ENCODE measurements at regions not wholly inside any gene's neighbourhood (a gene's known extent, or its start where the extent isn't known, plus 50 kb on each side); places are given as distances from the start of the nearest gene placed in this dataset.

DNA sequence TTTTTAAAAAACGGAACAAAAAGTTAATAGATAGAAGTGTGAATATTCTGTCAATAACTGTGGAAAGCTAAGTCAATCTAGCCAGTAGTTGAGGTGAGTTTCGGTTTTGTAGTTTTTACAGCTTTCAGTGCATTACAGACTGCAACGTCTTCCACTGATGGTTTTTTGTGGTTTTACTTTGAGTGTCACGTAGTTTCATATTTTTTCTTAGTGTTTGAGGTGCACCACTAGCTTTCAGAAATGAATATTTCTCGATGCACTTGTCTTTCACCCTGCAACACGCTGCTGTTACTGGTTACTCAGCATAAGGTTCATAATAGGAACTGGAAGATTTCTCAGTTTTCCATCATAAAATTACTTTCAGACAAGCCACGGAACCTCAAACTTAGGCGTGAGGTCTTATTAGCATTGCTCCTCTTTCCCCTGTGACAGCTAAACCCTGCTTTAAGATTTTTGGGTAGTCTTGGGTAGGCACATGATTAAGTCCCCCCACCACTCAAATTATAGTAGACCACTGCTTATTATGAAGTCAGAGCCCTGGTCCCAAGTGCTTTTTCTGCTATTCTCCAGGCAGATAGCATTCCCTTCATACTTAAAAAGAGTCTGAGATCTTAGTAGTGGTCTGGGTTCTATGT lies 1412.7 kb downstream of the KCNT2 start:
- intact Hi-C loops (cut with DNase I; ENCODE audit: low total_unique reads) (no loop called here), in situ Hi-C loops (cut with MboI; ENCODE audit: low sequenced_read_pairs in 4 of 4) (no loop called here)
- Histone ChIP-seq H3K27ac (no peak overlapping the region), H3K4me3 (no peak overlapping the region), H3K9me3 (no peaks in the 10 kb centered on the region), H3K36me3 (no peaks in the 10 kb centered on the region), H3K4me1 (no peaks in the 10 kb centered on the region), H3K27me3 (no peaks in the 10 kb centered on the region)
- ATAC-seq (no peak), DNase-seq (no peak)
- TF ChIP-seq, protein P1, sequence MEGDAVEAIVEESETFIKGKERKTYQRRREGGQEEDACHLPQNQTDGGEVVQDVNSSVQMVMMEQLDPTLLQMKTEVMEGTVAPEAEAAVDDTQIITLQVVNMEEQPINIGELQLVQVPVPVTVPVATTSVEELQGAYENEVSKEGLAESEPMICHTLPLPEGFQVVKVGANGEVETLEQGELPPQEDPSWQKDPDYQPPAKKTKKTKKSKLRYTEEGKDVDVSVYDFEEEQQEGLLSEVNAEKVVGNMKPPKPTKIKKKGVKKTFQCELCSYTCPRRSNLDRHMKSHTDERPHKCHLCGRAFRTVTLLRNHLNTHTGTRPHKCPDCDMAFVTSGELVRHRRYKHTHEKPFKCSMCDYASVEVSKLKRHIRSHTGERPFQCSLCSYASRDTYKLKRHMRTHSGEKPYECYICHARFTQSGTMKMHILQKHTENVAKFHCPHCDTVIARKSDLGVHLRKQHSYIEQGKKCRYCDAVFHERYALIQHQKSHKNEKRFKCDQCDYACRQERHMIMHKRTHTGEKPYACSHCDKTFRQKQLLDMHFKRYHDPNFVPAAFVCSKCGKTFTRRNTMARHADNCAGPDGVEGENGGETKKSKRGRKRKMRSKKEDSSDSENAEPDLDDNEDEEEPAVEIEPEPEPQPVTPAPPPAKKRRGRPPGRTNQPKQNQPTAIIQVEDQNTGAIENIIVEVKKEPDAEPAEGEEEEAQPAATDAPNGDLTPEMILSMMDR (IDR thresholded peaks at IDR 0.05 in 4 of 5, conservative IDR thresholded peaks at IDR 0.05 in 1 of 5): no peak
- TF ChIP-seq POLR2A (IDR thresholded peaks at IDR 0.05): no peak

DNA sequence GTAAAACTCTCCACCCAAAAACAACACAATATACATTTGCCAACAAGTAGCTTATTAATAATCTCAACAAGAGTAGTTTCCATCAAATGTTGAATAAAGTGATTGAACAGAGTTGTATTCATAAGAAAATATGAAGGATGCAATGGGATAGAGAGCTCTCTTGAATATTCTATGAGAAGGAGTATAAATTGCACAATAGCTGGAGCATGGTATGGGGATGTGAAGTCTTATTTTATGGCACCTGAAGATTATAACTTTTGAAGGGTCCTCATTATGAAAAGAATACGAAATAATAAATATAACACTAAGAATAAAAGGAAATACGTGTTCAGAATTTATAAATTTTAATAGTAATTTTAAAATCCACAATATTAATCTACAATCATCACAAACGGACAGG lies 1415.1 kb downstream of the KCNT2 start:
- DNase-seq (no peak), ATAC-seq (no peak)
- no peaks in the 10 kb centered on the region for H3K4me1 ChIP-seq
- no peaks in the 10 kb centered on the region for H3K9me3 ChIP-seq
- H3K36me3 ChIP-seq: no peaks in the 10 kb centered on the region
- in situ Hi-C loops (cut with MboI; ENCODE audit: low sequenced_read_pairs in 4 of 4): no loop called here
- H3K4me3 ChIP-seq: no peak overlapping the region
- TF ChIP-seq, protein P1 (IDR thresholded peaks at IDR 0.05 in 4 of 5, conservative IDR thresholded peaks at IDR 0.05 in 1 of 5): no peak
- TF ChIP-seq POLR2A (IDR thresholded peaks at IDR 0.05): no peak
- H3K27ac ChIP-seq: no peak overlapping the region
- intact Hi-C loops (cut with DNase I; ENCODE audit: low total_unique reads): no loop called here
- no peaks in the 10 kb centered on the region for H3K27me3 ChIP-seq

DNA sequence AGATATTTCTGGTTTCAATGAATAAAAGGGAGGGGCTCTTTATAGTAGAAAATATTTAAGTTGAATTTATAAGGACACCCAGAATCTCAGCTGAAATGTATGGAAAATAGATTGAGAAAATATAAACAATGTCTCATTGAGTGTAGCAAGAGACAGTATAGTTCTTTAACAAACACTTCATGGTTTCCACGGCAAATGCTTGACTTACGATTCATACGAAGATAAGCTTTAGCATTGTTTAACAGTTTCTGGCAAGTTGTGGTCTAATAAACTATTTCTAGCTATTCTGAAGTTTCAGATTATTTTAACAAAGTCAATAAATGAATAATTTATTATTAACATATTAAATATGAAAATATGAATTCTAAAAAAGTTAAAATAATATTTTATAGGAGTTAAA lies 1419.4 kb downstream of the KCNT2 start:
- no peaks in the 10 kb centered on the region for H3K4me1 ChIP-seq
- H3K4me3 ChIP-seq: no peak overlapping the region
- intact Hi-C loops (cut with DNase I; ENCODE audit: low total_unique reads) (no loop called here), in situ Hi-C loops (cut with MboI; ENCODE audit: low sequenced_read_pairs in 4 of 4) (no loop called here)
- ATAC-seq (no peak), DNase-seq (no peak)
- H3K27ac ChIP-seq: no peak overlapping the region
- H3K36me3 ChIP-seq: no peaks in the 10 kb centered on the region
- no peaks in the 10 kb centered on the region for H3K9me3 ChIP-seq
- TF ChIP-seq POLR2A (IDR thresholded peaks at IDR 0.05): no peak
- TF ChIP-seq, protein P1 (IDR thresholded peaks at IDR 0.05 in 4 of 5, conservative IDR thresholded peaks at IDR 0.05 in 1 of 5): no peak
- no peaks in the 10 kb centered on the region for H3K27me3 ChIP-seq

DNA sequence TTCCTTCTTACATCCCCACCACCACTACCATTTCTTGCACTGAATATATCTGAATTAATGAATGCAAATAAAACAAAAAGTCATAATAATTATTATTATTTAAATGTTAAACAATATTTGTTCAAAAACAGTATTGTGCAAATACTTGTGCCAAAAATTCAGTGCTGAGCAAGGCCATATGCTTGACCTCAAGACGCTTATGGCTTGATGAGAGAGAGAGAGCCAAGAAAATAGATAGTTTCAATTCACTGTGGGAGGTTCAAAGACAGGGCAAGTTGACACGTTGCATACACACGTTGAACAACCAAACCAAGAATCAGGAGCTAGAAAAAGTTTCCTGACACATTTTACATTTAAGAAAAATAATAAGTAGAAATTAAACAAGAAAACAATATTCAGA lies 1421.7 kb downstream of the KCNT2 start:
- Histone ChIP-seq H3K27ac (no peak overlapping the region), H3K4me1 (no peaks in the 10 kb centered on the region), H3K4me3 (no peak overlapping the region), H3K36me3 (no peaks in the 10 kb centered on the region), H3K27me3 (no peaks in the 10 kb centered on the region), H3K9me3 (no peaks in the 10 kb centered on the region)
- intact Hi-C loops (cut with DNase I; ENCODE audit: low total_unique reads) (no loop called here), in situ Hi-C loops (cut with MboI; ENCODE audit: low sequenced_read_pairs in 4 of 4) (no loop called here)
- no peak for ATAC-seq
- no peak for TF ChIP-seq POLR2A (IDR thresholded peaks at IDR 0.05)
- TF ChIP-seq, protein P1 (IDR thresholded peaks at IDR 0.05 in 4 of 5, conservative IDR thresholded peaks at IDR 0.05 in 1 of 5): no peak
- DNase-seq: no peak

DNA sequence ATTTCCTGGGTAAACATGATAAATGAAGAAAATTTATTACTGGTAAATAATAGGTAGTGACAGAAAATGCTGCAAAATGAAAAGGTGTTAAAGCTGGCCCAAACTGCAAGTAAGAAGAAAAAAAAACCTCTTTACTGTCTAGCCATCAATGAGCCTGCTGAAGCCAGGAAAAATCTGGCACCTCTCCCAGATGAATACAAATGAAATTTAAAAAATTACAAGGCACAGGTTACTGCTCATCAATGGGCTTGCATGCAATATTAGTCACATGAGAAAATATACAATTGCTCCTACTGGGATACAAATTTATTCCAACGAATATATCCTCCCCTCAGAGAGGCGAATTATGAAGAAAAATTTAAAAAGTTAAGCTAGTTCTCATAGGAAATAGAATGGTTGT lies 1422.5 kb downstream of the KCNT2 start:
- DNase-seq (no peak), ATAC-seq (no peak)
- intact Hi-C loops (cut with DNase I; ENCODE audit: low total_unique reads): no loop called here
- Histone ChIP-seq H3K36me3 (no peaks in the 10 kb centered on the region), H3K27me3 (no peaks in the 10 kb centered on the region), H3K27ac (no peak overlapping the region), H3K4me1 (no peaks in the 10 kb centered on the region), H3K9me3 (no peaks in the 10 kb centered on the region), H3K4me3 (no peak overlapping the region)
- no peak for TF ChIP-seq POLR2A (IDR thresholded peaks at IDR 0.05)
- TF ChIP-seq, protein P1 (IDR thresholded peaks at IDR 0.05 in 4 of 5, conservative IDR thresholded peaks at IDR 0.05 in 1 of 5): no peak
- in situ Hi-C loops (cut with MboI; ENCODE audit: low sequenced_read_pairs in 4 of 4): no loop called here
